Type B pancreatic cell (in vitro differentiated cells): ENCODE measurements at regions not wholly inside any gene's neighbourhood (a gene's known extent, or its start where the extent isn't known, plus 50 kb on each side); places are given as distances from the start of the nearest gene placed in this dataset.

Source experiments
- DNase-seq: peaks from one replicate; pipeline ENCODE4 v3.0.0; 2021; ENCODE audit warnings: mixed read lengths; ENCODE audit not compliant: unreplicated experiment; ENCODE audit errors: extremely low spot score
- H3K27ac Mint-ChIP-seq: 2 replicates; pipeline ENCODE4 v1.8.0; 2021; ENCODE audit warnings: mild to moderate bottlenecking, mixed read lengths
- H3K27me3 Mint-ChIP-seq: 2 replicates; pipeline ENCODE4 v1.8.0; 2021; ENCODE audit warnings: mixed read lengths
- H3K36me3 Mint-ChIP-seq: 2 replicates; pipeline ENCODE4 v1.8.0; 2021; ENCODE audit warnings: mixed read lengths
- H3K4me1 Mint-ChIP-seq: one replicate; pipeline ENCODE4 v1.8.0; 2021; ENCODE audit warnings: mixed read lengths; ENCODE audit not compliant: unreplicated experiment
- H3K4me3 Mint-ChIP-seq: 2 replicates; pipeline ENCODE4 v1.8.0; 2021; ENCODE audit warnings: mild to moderate bottlenecking, mixed read lengths
- H3K9me3 Mint-ChIP-seq: 2 replicates; pipeline ENCODE4 v1.8.0; 2021; ENCODE audit warnings: mixed read lengths
- TF ChIP-seq, protein P1 (sequence below): fragments of 200-600 bp; sonication (generic); conservative IDR thresholded peaks from 2 replicates; pipeline ENCODE4 v1.5.0; 2021; ENCODE audit warnings: antibody characterized with exemption, mild to moderate bottlenecking

- Mint-ChIP-seq H3K36me3 (no peaks in the 10 kb centered on the region), H3K27me3 (peaks cover 22% of the 10 kb centered on the region), H3K27ac (no peak overlapping the region), H3K4me1 (no peaks in the 10 kb centered on the region), H3K9me3 (no peaks in the 10 kb centered on the region), H3K4me3 (no peak overlapping the region)
- TF ChIP-seq, protein P1, sequence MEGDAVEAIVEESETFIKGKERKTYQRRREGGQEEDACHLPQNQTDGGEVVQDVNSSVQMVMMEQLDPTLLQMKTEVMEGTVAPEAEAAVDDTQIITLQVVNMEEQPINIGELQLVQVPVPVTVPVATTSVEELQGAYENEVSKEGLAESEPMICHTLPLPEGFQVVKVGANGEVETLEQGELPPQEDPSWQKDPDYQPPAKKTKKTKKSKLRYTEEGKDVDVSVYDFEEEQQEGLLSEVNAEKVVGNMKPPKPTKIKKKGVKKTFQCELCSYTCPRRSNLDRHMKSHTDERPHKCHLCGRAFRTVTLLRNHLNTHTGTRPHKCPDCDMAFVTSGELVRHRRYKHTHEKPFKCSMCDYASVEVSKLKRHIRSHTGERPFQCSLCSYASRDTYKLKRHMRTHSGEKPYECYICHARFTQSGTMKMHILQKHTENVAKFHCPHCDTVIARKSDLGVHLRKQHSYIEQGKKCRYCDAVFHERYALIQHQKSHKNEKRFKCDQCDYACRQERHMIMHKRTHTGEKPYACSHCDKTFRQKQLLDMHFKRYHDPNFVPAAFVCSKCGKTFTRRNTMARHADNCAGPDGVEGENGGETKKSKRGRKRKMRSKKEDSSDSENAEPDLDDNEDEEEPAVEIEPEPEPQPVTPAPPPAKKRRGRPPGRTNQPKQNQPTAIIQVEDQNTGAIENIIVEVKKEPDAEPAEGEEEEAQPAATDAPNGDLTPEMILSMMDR: no peak
- DNase-seq: no peak
Measured at GRCh38 chr22:48142388-48142787, 1379.9 kb downstream of the TBC1D22A start.

DNA sequence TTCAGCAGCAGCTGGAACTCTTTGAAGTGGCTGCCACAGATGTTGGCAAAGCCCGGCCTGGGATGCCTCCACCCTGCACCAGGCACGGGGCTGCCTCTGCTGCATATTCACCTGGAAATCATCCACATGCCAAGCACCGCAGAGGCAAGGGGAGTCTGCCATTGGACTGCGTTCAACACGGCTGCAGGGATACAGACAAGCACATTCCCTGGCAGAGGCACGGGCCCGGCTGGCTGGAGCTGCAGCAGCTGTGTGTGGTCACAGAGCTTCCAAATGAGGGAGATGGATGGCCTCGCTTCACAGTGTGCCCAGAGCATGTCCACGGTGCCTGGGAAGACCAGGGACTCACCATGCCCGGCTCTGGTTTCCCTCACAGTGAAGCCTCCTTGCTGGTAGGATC, 1378.9 kb downstream of the TBC1D22A start:
- Mint-ChIP-seq H3K36me3 (no peaks in the 10 kb centered on the region), H3K4me1 (no peaks in the 10 kb centered on the region), H3K9me3 (no peaks in the 10 kb centered on the region), H3K4me3 (no peak overlapping the region), H3K27me3 (peaks cover 18% of the 10 kb centered on the region), H3K27ac (no peak overlapping the region)
- DNase-seq: no peak
- TF ChIP-seq, protein P1: no peak

GRCh38 chr22:48140261-48140813, 1377.9 kb downstream of the TBC1D22A start:
- TF ChIP-seq, protein P1: no peak
- H3K9me3 Mint-ChIP-seq: no peaks in the 10 kb centered on the region
- H3K27ac Mint-ChIP-seq: no peak overlapping the region
- DNase-seq: no peak
- H3K4me1 Mint-ChIP-seq: no peaks in the 10 kb centered on the region
- H3K27me3 Mint-ChIP-seq: peaks cover 10% of the 10 kb centered on the region
- no peaks in the 10 kb centered on the region for H3K36me3 Mint-ChIP-seq
- no peak overlapping the region for H3K4me3 Mint-ChIP-seq

DNA sequence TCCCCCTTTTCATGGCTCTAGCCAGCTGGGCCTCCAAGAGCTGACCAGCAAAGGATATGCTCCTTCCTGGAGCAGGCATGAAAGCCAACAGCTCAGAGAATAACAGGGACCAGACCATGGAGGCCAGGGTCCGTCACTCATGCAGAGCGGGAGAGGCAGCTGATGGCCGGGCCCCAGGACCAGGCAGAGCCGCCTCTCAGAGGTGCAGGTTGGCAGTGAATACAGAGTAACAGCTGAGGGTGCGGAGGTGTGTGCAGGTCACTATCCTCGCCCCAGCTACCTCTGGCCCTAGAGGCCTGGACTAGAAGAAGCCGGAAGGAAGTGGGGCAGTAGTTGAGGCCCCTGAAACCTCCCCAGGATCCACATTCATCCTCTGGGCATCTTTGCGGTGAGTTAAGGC, 1377.3 kb downstream of the TBC1D22A start:
- TF ChIP-seq, protein P1: no peak
- Mint-ChIP-seq H3K27ac (no peak overlapping the region), H3K4me1 (no peaks in the 10 kb centered on the region), H3K36me3 (no peaks in the 10 kb centered on the region), H3K4me3 (no peak overlapping the region), H3K27me3 (peaks cover 5% of the 10 kb centered on the region), H3K9me3 (no peaks in the 10 kb centered on the region)
- no peak for DNase-seq

GRCh38 chr22:48138855-48139254, 1376.4 kb downstream of the TBC1D22A start:
- TF ChIP-seq, protein P1: no peak
- H3K9me3 Mint-ChIP-seq: no peaks in the 10 kb centered on the region
- no peak overlapping the region for H3K27ac Mint-ChIP-seq
- H3K36me3 Mint-ChIP-seq: no peaks in the 10 kb centered on the region
- H3K4me1 Mint-ChIP-seq: no peaks in the 10 kb centered on the region
- no peaks in the 10 kb centered on the region for H3K27me3 Mint-ChIP-seq
- no peak for DNase-seq
- H3K4me3 Mint-ChIP-seq: no peak overlapping the region

DNA sequence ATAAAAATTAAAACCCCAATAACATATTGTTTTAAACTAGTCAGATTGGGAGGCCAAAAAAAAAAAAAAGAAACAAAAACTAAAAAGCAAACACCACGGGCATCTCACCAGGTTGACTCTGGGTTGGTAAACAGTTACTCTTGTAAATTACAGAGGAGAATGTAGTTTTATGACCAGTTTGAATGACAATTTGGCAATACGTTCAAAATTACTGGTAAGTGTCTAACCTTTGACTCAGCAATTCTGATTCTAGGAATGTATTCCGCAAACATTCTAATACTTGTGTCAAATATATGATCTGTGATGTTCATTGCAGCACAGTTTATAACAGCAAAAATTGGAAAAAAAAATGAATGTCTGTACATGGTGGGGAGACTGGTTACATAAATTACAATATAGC, 1376.0 kb downstream of the TBC1D22A start:
- Mint-ChIP-seq H3K4me3 (no peak overlapping the region), H3K4me1 (no peaks in the 10 kb centered on the region), H3K36me3 (no peaks in the 10 kb centered on the region), H3K27me3 (no peaks in the 10 kb centered on the region), H3K27ac (no peak overlapping the region), H3K9me3 (no peaks in the 10 kb centered on the region)
- TF ChIP-seq, protein P1: no peak
- DNase-seq: no peak
